ENCODE measurements at regions not wholly inside any gene's neighbourhood (a gene's known extent, or its start where the extent isn't known, plus 50 kb on each side); places are given as distances from the start of the nearest gene placed in this dataset.

- peaks cover 0 to 10% (median 0%) of the 10 kb centered on the region in 4 donors for H3K9me3 ChIP-seq (ENCODE audit: control insufficient read depth in 4 of 4, insufficient read depth in 3 of 4, low read length in 3 of 4)
- H3K36me3 ChIP-seq (ENCODE audit: control insufficient read depth in 4 of 4, insufficient read depth in 4 of 4, low read length in 4 of 4), result no peaks in the 10 kb centered on the region
- H3K4me1 ChIP-seq (ENCODE audit: control insufficient read depth in 5 of 5, insufficient read depth in 5 of 5, low read length in 5 of 5), result no peaks in the 10 kb centered on the region
- no peaks in the 10 kb centered on the region for H3K27me3 ChIP-seq (ENCODE audit: control insufficient read depth in 3 of 3, insufficient read depth in 3 of 3, low read length in 2 of 3)
- DNase-seq (no peak), ATAC-seq (ENCODE audit: insufficient read depth, low FRiP score) (no peak)
- no peak overlapping the region for H3K27ac ChIP-seq (ENCODE audit: low read depth in 1 of 2, low read length in 1 of 2)
- TF ChIP-seq CTCF (IDR thresholded peaks at IDR 0.05; ENCODE audit: control extremely low read depth, extremely low read depth), result no peak
- no peak overlapping the region for H3K9ac ChIP-seq (ENCODE audit: insufficient read depth in 1 of 2, low read length in 2 of 2)
- WGBS, 2 donors, result 72 to 84% methylated on average over 5 of the region's 5 CpGs
- no peak overlapping the region for H3K4me3 ChIP-seq
These were observed 1527.1 kb downstream of the PLA2G4A start for GRCh38 chr1:188355847-188356246.

GRCh38 chr1:188359315-188359714 is 1530.6 kb downstream of the PLA2G4A start:
- Histone ChIP-seq H3K4me3 (no peak overlapping the region), H3K9ac (ENCODE audit: insufficient read depth in 1 of 2, low read length in 2 of 2) (no peak overlapping the region), H3K27me3 (ENCODE audit: control insufficient read depth in 3 of 3, insufficient read depth in 3 of 3, low read length in 2 of 3) (no peaks in the 10 kb centered on the region), H3K4me1 (ENCODE audit: control insufficient read depth in 5 of 5, insufficient read depth in 5 of 5, low read length in 5 of 5) (no peaks in the 10 kb centered on the region), H3K36me3 (ENCODE audit: control insufficient read depth in 4 of 4, insufficient read depth in 4 of 4, low read length in 4 of 4) (no peaks in the 10 kb centered on the region), H3K27ac (ENCODE audit: low read depth in 1 of 2, low read length in 1 of 2) (no peak overlapping the region), H3K9me3 (ENCODE audit: control insufficient read depth in 4 of 4, insufficient read depth in 3 of 4, low read length in 3 of 4) (peaks cover 0 to 10% (median 0%) of the 10 kb centered on the region in 4 donors)
- ATAC-seq (ENCODE audit: insufficient read depth, low FRiP score) (no peak), DNase-seq (no peak)
- WGBS, 2 donors, result 92 to 94% methylated on average over 4 of the region's 4 CpGs
- TF ChIP-seq CTCF (IDR thresholded peaks at IDR 0.05; ENCODE audit: control extremely low read depth, extremely low read depth), result no peak

- Histone ChIP-seq H3K27ac (ENCODE audit: low read depth in 1 of 2, low read length in 1 of 2) (no peak overlapping the region), H3K4me3 (no peak overlapping the region), H3K4me1 (ENCODE audit: control insufficient read depth in 5 of 5, insufficient read depth in 5 of 5, low read length in 5 of 5) (no peaks in the 10 kb centered on the region), H3K9me3 (ENCODE audit: control insufficient read depth in 4 of 4, insufficient read depth in 3 of 4, low read length in 3 of 4) (no peaks in the 10 kb centered on the region), H3K27me3 (ENCODE audit: control insufficient read depth in 3 of 3, insufficient read depth in 3 of 3, low read length in 2 of 3) (no peaks in the 10 kb centered on the region), H3K9ac (ENCODE audit: insufficient read depth in 1 of 2, low read length in 2 of 2) (no peak overlapping the region), H3K36me3 (ENCODE audit: control insufficient read depth in 4 of 4, insufficient read depth in 4 of 4, low read length in 4 of 4) (no peaks in the 10 kb centered on the region)
- 93 to 95% methylated on average over 4 of the region's 4 CpGs for WGBS, 2 donors
- no peak for TF ChIP-seq CTCF (IDR thresholded peaks at IDR 0.05; ENCODE audit: control extremely low read depth, extremely low read depth)
- no peak for ATAC-seq (ENCODE audit: insufficient read depth, low FRiP score)
- DNase-seq, result no peak
These were observed 1535.2 kb downstream of the PLA2G4A start for GRCh38 chr1:188363943-188364342.

- H3K4me3 ChIP-seq, result no peak overlapping the region
- no peak for DNase-seq
- no peaks in the 10 kb centered on the region for H3K4me1 ChIP-seq (ENCODE audit: control insufficient read depth in 5 of 5, insufficient read depth in 5 of 5, low read length in 5 of 5)
- TF ChIP-seq CTCF (IDR thresholded peaks at IDR 0.05; ENCODE audit: control extremely low read depth, extremely low read depth), result no peak
- H3K27ac ChIP-seq (ENCODE audit: low read depth in 1 of 2, low read length in 1 of 2), result no peak overlapping the region
- H3K36me3 ChIP-seq (ENCODE audit: control insufficient read depth in 4 of 4, insufficient read depth in 4 of 4, low read length in 4 of 4), result no peaks in the 10 kb centered on the region
- H3K9me3 ChIP-seq (ENCODE audit: control insufficient read depth in 4 of 4, insufficient read depth in 3 of 4, low read length in 3 of 4), result no peaks in the 10 kb centered on the region
- no peak for ATAC-seq (ENCODE audit: insufficient read depth, low FRiP score)
- no peaks in the 10 kb centered on the region for H3K27me3 ChIP-seq (ENCODE audit: control insufficient read depth in 3 of 3, insufficient read depth in 3 of 3, low read length in 2 of 3)
- WGBS, 2 donors, result 88 to 91% methylated on average over 3 of the region's 3 CpGs
- no peak overlapping the region for H3K9ac ChIP-seq (ENCODE audit: insufficient read depth in 1 of 2, low read length in 2 of 2)
These were observed 1536.2 kb downstream of the PLA2G4A start for GRCh38 chr1:188364927-188365449.
